ENCODE measurements at regions not wholly inside any gene's neighbourhood (a gene's known extent, or its start where the extent isn't known, plus 50 kb on each side); places are given as distances from the start of the nearest gene placed in this dataset.

GRCh38 chr1:67586596-67586995, 98.4 kb upstream of the GADD45A start:
- no peak for TF ChIP-seq BHLHE40 (IDR thresholded peaks at IDR 0.05; ENCODE audit: borderline replicate concordance in 1 of 2, low read depth in 2 of 2, low read length in 1 of 2)
- TF ChIP-seq SUPT20H (IDR thresholded peaks at IDR 0.05; ENCODE audit: borderline replicate concordance, control insufficient read depth, low read depth, low read length) = no peak
- no peak for TF ChIP-seq CBX5 (IDR thresholded peaks at IDR 0.05; ENCODE audit: low read depth)
- no peak for TF ChIP-seq STAT3 (IDR thresholded peaks at IDR 0.05; ENCODE audit: low read depth, low read length)
- no peak for TF ChIP-seq ZNF274 (IDR thresholded peaks at IDR 0.05; ENCODE audit: insufficient read depth, insufficient read length)
- TF ChIP-seq IKZF2 (IDR thresholded peaks at IDR 0.05) = no peak
- TF ChIP-seq GATAD2B (conservative IDR thresholded peaks at IDR 0.05; ENCODE audit: low read depth) = no peak
- no peak for TF ChIP-seq RCOR1 (conservative IDR thresholded peaks at IDR 0.05; ENCODE audit: low read depth, low read length)
- TF ChIP-seq SRF (IDR thresholded peaks at IDR 0.05; ENCODE audit: low read depth in 2 of 2, low read length in 2 of 2) = no peak
- TF ChIP-seq FOXK2 (IDR thresholded peaks at IDR 0.05) = no peak
- TF ChIP-seq RFX5 (IDR thresholded peaks at IDR 0.05; ENCODE audit: low read depth, low read length) = no peak
- TF ChIP-seq NR2C2 (IDR thresholded peaks at IDR 0.05; ENCODE audit: borderline replicate concordance, control insufficient read depth, insufficient read length, low read depth) = no peak
- no peak for TF ChIP-seq KLF5 (IDR thresholded peaks at IDR 0.05; ENCODE audit: partially characterized antibody)
- TF ChIP-seq HDAC6 (IDR thresholded peaks at IDR 0.05; ENCODE audit: unreplicated experiment) = no peak
- TF ChIP-seq, protein P1, sequence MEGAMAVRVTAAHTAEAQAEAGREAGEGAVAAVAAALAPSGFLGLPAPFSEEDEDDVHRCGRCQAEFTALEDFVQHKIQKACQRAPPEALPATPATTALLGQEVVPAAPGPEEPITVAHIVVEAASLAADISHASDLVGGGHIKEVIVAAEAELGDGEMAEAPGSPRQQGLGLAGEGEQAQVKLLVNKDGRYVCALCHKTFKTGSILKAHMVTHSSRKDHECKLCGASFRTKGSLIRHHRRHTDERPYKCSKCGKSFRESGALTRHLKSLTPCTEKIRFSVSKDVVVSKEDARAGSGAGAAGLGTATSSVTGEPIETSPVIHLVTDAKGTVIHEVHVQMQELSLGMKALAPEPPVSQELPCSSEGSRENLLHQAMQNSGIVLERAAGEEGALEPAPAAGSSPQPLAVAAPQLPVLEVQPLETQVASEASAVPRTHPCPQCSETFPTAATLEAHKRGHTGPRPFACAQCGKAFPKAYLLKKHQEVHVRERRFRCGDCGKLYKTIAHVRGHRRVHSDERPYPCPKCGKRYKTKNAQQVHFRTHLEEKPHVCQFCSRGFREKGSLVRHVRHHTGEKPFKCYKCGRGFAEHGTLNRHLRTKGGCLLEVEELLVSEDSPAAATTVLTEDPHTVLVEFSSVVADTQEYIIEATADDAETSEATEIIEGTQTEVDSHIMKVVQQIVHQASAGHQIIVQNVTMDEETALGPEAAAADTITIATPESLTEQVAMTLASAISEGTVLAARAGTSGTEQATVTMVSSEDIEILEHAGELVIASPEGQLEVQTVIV (IDR thresholded peaks at IDR 0.05; ENCODE audit: borderline replicate concordance, partially characterized antibody) = no peak
- TF ChIP-seq FOS (IDR thresholded peaks at IDR 0.05; ENCODE audit: borderline replicate concordance, extremely low read depth, insufficient read length) = no peak
- TF ChIP-seq, protein P2, sequence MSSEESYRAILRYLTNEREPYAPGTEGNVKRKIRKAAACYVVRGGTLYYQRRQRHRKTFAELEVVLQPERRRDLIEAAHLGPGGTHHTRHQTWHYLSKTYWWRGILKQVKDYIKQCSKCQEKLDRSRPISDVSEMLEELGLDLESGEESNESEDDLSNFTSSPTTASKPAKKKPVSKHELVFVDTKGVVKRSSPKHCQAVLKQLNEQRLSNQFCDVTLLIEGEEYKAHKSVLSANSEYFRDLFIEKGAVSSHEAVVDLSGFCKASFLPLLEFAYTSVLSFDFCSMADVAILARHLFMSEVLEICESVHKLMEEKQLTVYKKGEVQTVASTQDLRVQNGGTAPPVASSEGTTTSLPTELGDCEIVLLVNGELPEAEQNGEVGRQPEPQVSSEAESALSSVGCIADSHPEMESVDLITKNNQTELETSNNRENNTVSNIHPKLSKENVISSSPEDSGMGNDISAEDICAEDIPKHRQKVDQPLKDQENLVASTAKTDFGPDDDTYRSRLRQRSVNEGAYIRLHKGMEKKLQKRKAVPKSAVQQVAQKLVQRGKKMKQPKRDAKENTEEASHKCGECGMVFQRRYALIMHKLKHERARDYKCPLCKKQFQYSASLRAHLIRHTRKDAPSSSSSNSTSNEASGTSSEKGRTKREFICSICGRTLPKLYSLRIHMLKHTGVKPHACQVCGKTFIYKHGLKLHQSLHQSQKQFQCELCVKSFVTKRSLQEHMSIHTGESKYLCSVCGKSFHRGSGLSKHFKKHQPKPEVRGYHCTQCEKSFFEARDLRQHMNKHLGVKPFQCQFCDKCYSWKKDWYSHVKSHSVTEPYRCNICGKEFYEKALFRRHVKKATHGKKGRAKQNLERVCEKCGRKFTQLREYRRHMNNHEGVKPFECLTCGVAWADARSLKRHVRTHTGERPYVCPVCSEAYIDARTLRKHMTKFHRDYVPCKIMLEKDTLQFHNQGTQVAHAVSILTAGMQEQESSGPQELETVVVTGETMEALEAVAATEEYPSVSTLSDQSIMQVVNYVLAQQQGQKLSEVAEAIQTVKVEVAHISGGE (CRISPR knock-in tag; IDR thresholded peaks at IDR 0.05) = no peak
- no peak for TF ChIP-seq ASH2L (IDR thresholded peaks at IDR 0.05; ENCODE audit: borderline replicate concordance, low read depth)
- TF ChIP-seq HDGF (IDR thresholded peaks at IDR 0.05) = no peak
- TF ChIP-seq RUNX3 (IDR thresholded peaks at IDR 0.05; ENCODE audit: low read length) = no peak
- CTCF ChIA-PET = interaction anchor here (0.6 kb wide), 1 partner anchor 40 kb away, joined by 3 read pairs; no protein-coding TSS in a partner anchor
- in situ Hi-C loops (cut with MboI) (no loop called here), intact Hi-C loops (cut with micrococcal nuclease; ENCODE audit: unreplicated experiment) (no loop called here)
- 18% methylated on average over 5 of the region's 5 CpGs for WGBS (ENCODE audit: insufficient coverage, insufficient replicate concordance, low lambda C conversion rate, missing lambda C conversion rate)
- ATAC-seq (no peak), DNase-seq (ENCODE audit: low read depth, low spot score) (no peak), FAIRE-seq (no peak)
- POLR2A ChIA-PET = no interaction called here
- BruUV-seq (replicated peaks) = no TSS peak
- H3K4me1 ChIP-seq (ENCODE audit: control insufficient read depth, insufficient read depth, low read length) = no peaks in the 10 kb centered on the region
- no peaks in the 10 kb centered on the region; the same call in 2 of the 3 replicates for H3K9me3 ChIP-seq (replicated peaks; ENCODE audit: control insufficient read depth, insufficient read depth, low read length)
- SMC1A ChIA-PET (ENCODE audit: uncharacterized antibody, unreplicated experiment) = interaction anchor here (1.5 kb wide), 1 partner anchor 16 kb away, joined by 3 read pairs; no protein-coding TSS in a partner anchor
- no peaks in the 10 kb centered on the region for H3K79me2 ChIP-seq (ENCODE audit: control insufficient read depth, insufficient read depth, low read length)
- no peaks in the 10 kb centered on the region for H4K20me1 ChIP-seq (ENCODE audit: control insufficient read depth, insufficient read depth)
- H3K9ac ChIP-seq (ENCODE audit: control insufficient read depth, insufficient read depth, low read length) = no peak overlapping the region
- no peak overlapping the region for H3K4me2 ChIP-seq (ENCODE audit: control insufficient read depth, insufficient read depth)
- H3K27ac ChIP-seq (ENCODE audit: control insufficient read depth, insufficient read depth) = no peak overlapping the region
- RAD21 ChIA-PET (ENCODE audit: unreplicated experiment) = interaction anchor here (1.0 kb wide), 1 partner anchor 174 kb away, joined by 3 read pairs; no protein-coding TSS in a partner anchor
- no peak overlapping the region for H3K4me3 ChIP-seq
- no peaks in the 10 kb centered on the region for H3K36me3 ChIP-seq (ENCODE audit: control insufficient read depth in 2 of 2, insufficient read depth in 2 of 2, low read length in 1 of 2)
- no peak overlapping the region for H2AFZ ChIP-seq (ENCODE audit: control insufficient read depth, low read depth, low read length)
- H3K27me3 ChIP-seq (replicated peaks in 1 of 2; ENCODE audit: control insufficient read depth in 2 of 2, insufficient read depth in 2 of 2, low read length in 1 of 2) = peaks cover 0 to 3% of the 10 kb centered on the region in 2 experiments; a peak in 1 of 4 replicates

Data from GM12878 (cell line).